Erythroblast (primary cell): ENCODE measurements at regions not wholly inside any gene's neighbourhood (a gene's known extent, or its start where the extent isn't known, plus 50 kb on each side); places are given as distances from the start of the nearest gene placed in this dataset.

ENCODE experiments used
- GATA1 ChIP-seq: IDR thresholded peaks from 2 replicates; pipeline ENCODE4 v1.6.1; 2011; ENCODE audit warnings: low read depth, mild to moderate bottlenecking, control low read depth, low read length, moderate library complexity
- POLR2A ChIP-seq: IDR thresholded peaks from 2 replicates; pipeline ENCODE4 v1.6.1; 2011; ENCODE audit warnings: mild to moderate bottlenecking, low read length

- no peak for TF ChIP-seq POLR2A
- no peak for TF ChIP-seq GATA1
Measured at GRCh38 chr15:35713733-35714132, 167.8 kb upstream of the DPH6 start.
